GM12878 (cell line): ENCODE measurements at regions not wholly inside any gene's neighbourhood (a gene's known extent, or its start where the extent isn't known, plus 50 kb on each side); places are given as distances from the start of the nearest gene placed in this dataset.

Experiments
- ATAC-seq: fragments of 200-7000 bp; cut with Tn5 transposase; 3 replicates; pipeline ENCODE4 v1.9.1; 2020; ENCODE audit warnings: mild to moderate bottlenecking, moderate library complexity
- BruUV-seq: library from RNA; stranded (reverse); fragments of 400-500 nt; replicated peaks from 2 replicates; lab custom pipeline; 2021; lab: Mats Ljungman, UMichigan
- CTCF ChIA-PET: fragments of 300-600 bp; sonication (Branson Sonifier 250); formaldehyde crosslinking; extraction: SDS; loops from one replicate; lab custom pipeline; 2021; ENCODE audit warnings: inconsistent platforms; lab: Yijun Ruan, JAX
- POLR2A ChIA-PET: fragments of 350-600 bp; formaldehyde crosslinking; extraction: SDS; loops from one replicate; lab custom pipeline; 2021; ENCODE audit warnings: inconsistent platforms; lab: Charles Lee
- RAD21 ChIA-PET: fragments of 300-600 bp; sonication (Branson Sonifier 250); formaldehyde crosslinking; loops from one replicate; lab custom pipeline; 2023; ENCODE audit warnings: antibody characterized with exemption; ENCODE audit not compliant: unreplicated experiment; lab: Charles Lee
- SMC1A ChIA-PET: fragments of 300-600 bp; sonication (Branson Sonifier 250); formaldehyde crosslinking; loops from one replicate; lab custom pipeline; 2023; ENCODE audit not compliant: unreplicated experiment, uncharacterized antibody; lab: Charles Lee
- DNase-seq: peaks from one replicate; pipeline ENCODE4 v3.0.0-alpha.2; 2011; ENCODE audit warnings: low read depth, low spot score
- FAIRE-seq: peaks from 3 replicates; lab custom pipeline; 2011; peaks lifted over from hg19 to GRCh38; lab: Jason Lieb, UNC
- H2AFZ ChIP-seq: 2 replicates; pipeline ENCODE4 v1.6.0; 2011; ENCODE audit warnings: low read depth, low read length, control low read depth; ENCODE audit not compliant: control insufficient read depth
- H3K27ac ChIP-seq: 2 replicates; pipeline ENCODE4 v1.5.1; 2011; ENCODE audit warnings: control low read depth; ENCODE audit not compliant: control insufficient read depth, insufficient read depth
- H3K27me3 ChIP-seq, 2 experiments: replicated peaks in 1 of 2; 2 replicates each; pipeline versions ENCODE4 v1.6.0 to v1.6.1; 2011; ENCODE audit warnings: low read length in 1 of 2; ENCODE audit not compliant: control insufficient read depth in 2 of 2, insufficient read depth in 2 of 2
- H3K36me3 ChIP-seq, 2 experiments: 2 replicates each; pipeline ENCODE4 v1.5.1; 2011; ENCODE audit warnings: low read length in 1 of 2; ENCODE audit not compliant: control insufficient read depth in 2 of 2, insufficient read depth in 2 of 2
- H3K4me1 ChIP-seq: 2 replicates; pipeline ENCODE4 v1.6.1; 2011; ENCODE audit warnings: mild to moderate bottlenecking, low read length, moderate library complexity, mixed read lengths; ENCODE audit not compliant: control insufficient read depth, insufficient read depth
- H3K4me2 ChIP-seq: 2 replicates; pipeline ENCODE4 v1.6.0; 2011; ENCODE audit warnings: control low read depth; ENCODE audit not compliant: control insufficient read depth, insufficient read depth
- H3K4me3 ChIP-seq: fragments of 200-600 bp; sonication (generic); 2 replicates; pipeline ENCODE4 v1.5.1; 2016
- H3K79me2 ChIP-seq: 2 replicates; pipeline ENCODE4 v1.6.0; 2011; ENCODE audit warnings: low read length; ENCODE audit not compliant: control insufficient read depth, insufficient read depth
- H3K9ac ChIP-seq: 2 replicates; pipeline ENCODE4 v1.8.0; 2011; ENCODE audit warnings: low read length, control low read depth, mixed read lengths; ENCODE audit not compliant: control insufficient read depth, insufficient read depth
- H3K9me3 ChIP-seq: replicated peaks from 3 replicates; pipeline ENCODE4 v1.5.1; 2011; ENCODE audit warnings: mild to moderate bottlenecking, low read length; ENCODE audit not compliant: control insufficient read depth, insufficient read depth
- H4K20me1 ChIP-seq: 2 replicates; pipeline ENCODE4 v1.6.0; 2011; ENCODE audit not compliant: control insufficient read depth, insufficient read depth
- EGR1 ChIP-seq, 2 experiments: IDR thresholded peaks; 1 replicate in 1 of 2; 2 replicates in 1 of 2; pipeline ENCODE4 v1.6.1; 2011 to 2012; ENCODE audit warnings: low read depth in 2 of 2, low read length in 2 of 2, borderline replicate concordance in 1 of 2, mild to moderate bottlenecking in 1 of 2, moderate library complexity in 1 of 2
- FOXK2 ChIP-seq: fragments of 450-650 bp; IDR thresholded peaks from 2 replicates; pipeline ENCODE4 v1.6.1; 2017; ENCODE audit warnings: mild to moderate bottlenecking, moderate library complexity
- GABPA ChIP-seq: IDR thresholded peaks from 2 replicates; pipeline ENCODE4 v1.6.1; 2014; ENCODE audit warnings: antibody characterized with exemption, low read depth, mild to moderate bottlenecking, inconsistent platforms
- IRF5 ChIP-seq: fragments of 450-650 bp; IDR thresholded peaks from 2 replicates; pipeline ENCODE4 v1.6.1; 2017; ENCODE audit warnings: borderline replicate concordance
- JUND ChIP-seq: IDR thresholded peaks from 2 replicates; pipeline ENCODE4 v1.6.1; 2012; ENCODE audit warnings: low read depth, mild to moderate bottlenecking, low read length, improper control_type of control experiment, moderate library complexity
- MLLT1 ChIP-seq: fragments of 450-650 bp; IDR thresholded peaks from 2 replicates; pipeline ENCODE4 v1.6.1; 2016; ENCODE audit warnings: mild to moderate bottlenecking
- NBN ChIP-seq: fragments of 450-650 bp; IDR thresholded peaks from 2 replicates; pipeline ENCODE4 v1.6.1; 2016
- NFYA ChIP-seq: IDR thresholded peaks from 2 replicates; pipeline ENCODE4 v1.6.1; 2011; ENCODE audit warnings: low read depth, mild to moderate bottlenecking, low read length, improper control_type of control experiment, borderline replicate concordance
- PBX3 ChIP-seq: IDR thresholded peaks from 2 replicates; pipeline ENCODE4 v1.6.1; 2011; ENCODE audit warnings: mild to moderate bottlenecking, low read depth, low read length, moderate library complexity; ENCODE audit not compliant: insufficient replicate concordance
- RUNX3 ChIP-seq: IDR thresholded peaks from 2 replicates; pipeline ENCODE4 v1.6.1; 2012; ENCODE audit warnings: low read length, inconsistent platforms
- SUPT20H ChIP-seq: IDR thresholded peaks from 2 replicates; pipeline ENCODE4 v1.6.1; 2011; ENCODE audit warnings: low read depth, mild to moderate bottlenecking, low read length, moderate library complexity, borderline replicate concordance; ENCODE audit not compliant: control insufficient read depth
- ZNF622 ChIP-seq: fragments of 450-650 bp; IDR thresholded peaks from 2 replicates; pipeline ENCODE4 v1.6.1; 2017; ENCODE audit warnings: mild to moderate bottlenecking, inconsistent platforms
- WGBS: methylation state at CpG from one replicate; pipeline ENCODE4 v1.1.6; 2016; ENCODE audit warnings: low lambda C conversion rate; ENCODE audit not compliant: insufficient replicate concordance, insufficient coverage; ENCODE audit errors: missing lambda C conversion rate; 5-methylcytosine and 5-hydroxymethylcytosine counted together
- in situ Hi-C: fragments of 300-500 bp; cut with MboI; formaldehyde crosslinking; loops from 9 replicates; pipeline ENCODE4 v1.14.3; 2018; ENCODE audit warnings: mixed read lengths
- intact Hi-C: fragments of 100-400 bp; cut with micrococcal nuclease; formaldehyde crosslinking; loops from one replicate; pipeline ENCODE4 v1.14.2; 2022; ENCODE audit not compliant: unreplicated experiment

GRCh38 chr2:149765003-149765402, 177.4 kb upstream of the MMADHC start (continued):
- TF ChIP-seq PBX3, result no peak
- no peak for TF ChIP-seq EGR1 (IDR thresholded peaks at IDR 0.05; ENCODE audit: borderline replicate concordance in 1 of 2, low read depth in 2 of 2, low read length in 2 of 2)
- no peak for TF ChIP-seq NFYA
- no peak for TF ChIP-seq IRF5
- no peak for TF ChIP-seq GABPA
- TF ChIP-seq RUNX3, result no peak
- TF ChIP-seq JUND, result no peak
- TF ChIP-seq MLLT1, result no peak
- no peak for TF ChIP-seq SUPT20H

GRCh38 chr2:149763358-149763757, 175.8 kb upstream of the MMADHC start:
- DNase-seq (no peak), FAIRE-seq (no peak)
- no peaks in the 10 kb centered on the region for H3K36me3 ChIP-seq
- RAD21 ChIA-PET, result no interaction called here
- WGBS, result 40% methylated on average over 6 of the region's 6 CpGs
- in situ Hi-C loops, result no loop called here
- no TSS peak for BruUV-seq
- POLR2A ChIA-PET, result no interaction called here
- no peak for TF ChIP-seq FOXK2
- no peak for TF ChIP-seq NBN
- TF ChIP-seq ZNF622, result no peak
- TF ChIP-seq, all 136 proteins: peak for 0
- SMC1A ChIA-PET, result interaction anchor here (0.7 kb wide), 1 partner anchor 1169 kb away, joined by 3 read pairs; no protein-coding TSS in a partner anchor
- ATAC-seq, result no peak
- Histone ChIP-seq H3K9ac (no peak overlapping the region), H3K27ac (no peak overlapping the region), H3K27me3 (no peaks in the 10 kb centered on the region), H3K9me3 (no peaks in the 10 kb centered on the region), H2AFZ (no peak overlapping the region), H3K4me1 (no peaks in the 10 kb centered on the region), H3K79me2 (no peaks in the 10 kb centered on the region), H3K4me2 (no peak overlapping the region), H4K20me1 (no peaks in the 10 kb centered on the region), H3K4me3 (no peak overlapping the region)
- intact Hi-C loops, result no loop called here
- CTCF ChIA-PET, result no interaction called here
